ENCODE measurements at regions not wholly inside any gene's neighbourhood (a gene's known extent, or its start where the extent isn't known, plus 50 kb on each side); places are given as distances from the start of the nearest gene placed in this dataset.

DNA sequence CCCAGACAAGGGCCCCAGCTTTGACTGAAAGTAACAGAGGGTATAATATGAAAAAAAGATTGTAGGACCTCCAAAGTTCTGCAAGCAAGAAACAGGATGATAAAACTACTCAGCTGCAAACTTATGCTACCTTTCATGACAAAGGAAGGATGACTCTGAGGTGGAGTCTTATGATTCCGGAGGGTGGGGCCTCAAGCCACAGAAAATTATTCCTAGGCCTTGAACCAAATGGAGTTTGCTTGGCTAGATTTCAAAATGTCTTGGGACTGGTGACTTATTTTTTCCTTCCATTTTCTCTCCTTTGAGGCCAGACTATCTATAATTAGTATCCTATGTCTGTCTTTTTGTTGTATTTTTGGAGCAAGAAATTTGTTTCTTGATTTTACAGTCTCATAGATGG lies 336.4 kb downstream of the LRIG3 start:
- Histone ChIP-seq H3K36me3 (ENCODE audit: control insufficient read depth, insufficient read depth, low read length) (no peaks in the 10 kb centered on the region), H3K4me3 (ENCODE audit: low read depth, low read length) (no peak overlapping the region), H3K27me3 (ENCODE audit: control insufficient read depth, insufficient read depth, low read length) (no peaks in the 10 kb centered on the region)
- ChIA-PET CTCF (interaction anchor here (1.0 kb wide), 1 partner anchor 43 kb away, joined by 3 read pairs; no protein-coding TSS in a partner anchor), POLR2A (no interaction called here)
- DNase-seq (ENCODE audit: low read depth), result no peak
- TF ChIP-seq, protein P1, sequence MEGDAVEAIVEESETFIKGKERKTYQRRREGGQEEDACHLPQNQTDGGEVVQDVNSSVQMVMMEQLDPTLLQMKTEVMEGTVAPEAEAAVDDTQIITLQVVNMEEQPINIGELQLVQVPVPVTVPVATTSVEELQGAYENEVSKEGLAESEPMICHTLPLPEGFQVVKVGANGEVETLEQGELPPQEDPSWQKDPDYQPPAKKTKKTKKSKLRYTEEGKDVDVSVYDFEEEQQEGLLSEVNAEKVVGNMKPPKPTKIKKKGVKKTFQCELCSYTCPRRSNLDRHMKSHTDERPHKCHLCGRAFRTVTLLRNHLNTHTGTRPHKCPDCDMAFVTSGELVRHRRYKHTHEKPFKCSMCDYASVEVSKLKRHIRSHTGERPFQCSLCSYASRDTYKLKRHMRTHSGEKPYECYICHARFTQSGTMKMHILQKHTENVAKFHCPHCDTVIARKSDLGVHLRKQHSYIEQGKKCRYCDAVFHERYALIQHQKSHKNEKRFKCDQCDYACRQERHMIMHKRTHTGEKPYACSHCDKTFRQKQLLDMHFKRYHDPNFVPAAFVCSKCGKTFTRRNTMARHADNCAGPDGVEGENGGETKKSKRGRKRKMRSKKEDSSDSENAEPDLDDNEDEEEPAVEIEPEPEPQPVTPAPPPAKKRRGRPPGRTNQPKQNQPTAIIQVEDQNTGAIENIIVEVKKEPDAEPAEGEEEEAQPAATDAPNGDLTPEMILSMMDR (IDR thresholded peaks at IDR 0.05; ENCODE audit: insufficient read depth, low read depth, low read length), result no peak

- POLR2A ChIA-PET, result no interaction called here
- TF ChIP-seq, protein P1 (IDR thresholded peaks at IDR 0.05; ENCODE audit: insufficient read depth, low read depth, low read length), result no peak
- no peaks in the 10 kb centered on the region for H3K36me3 ChIP-seq (ENCODE audit: control insufficient read depth, insufficient read depth, low read length)
- H3K27me3 ChIP-seq (ENCODE audit: control insufficient read depth, insufficient read depth, low read length), result no peaks in the 10 kb centered on the region
- no peak overlapping the region for H3K4me3 ChIP-seq (ENCODE audit: low read depth, low read length)
- CTCF ChIA-PET, result interaction anchor here (1.0 to 1.6 kb wide), 2 partner anchors 9 to 44 kb away, joined by 3 to 4 read pairs; no protein-coding TSS in a partner anchor
- no peak for DNase-seq (ENCODE audit: low read depth)
Measured at GRCh38 chr12:58584880-58585279, 335.4 kb downstream of the LRIG3 start.

DNA sequence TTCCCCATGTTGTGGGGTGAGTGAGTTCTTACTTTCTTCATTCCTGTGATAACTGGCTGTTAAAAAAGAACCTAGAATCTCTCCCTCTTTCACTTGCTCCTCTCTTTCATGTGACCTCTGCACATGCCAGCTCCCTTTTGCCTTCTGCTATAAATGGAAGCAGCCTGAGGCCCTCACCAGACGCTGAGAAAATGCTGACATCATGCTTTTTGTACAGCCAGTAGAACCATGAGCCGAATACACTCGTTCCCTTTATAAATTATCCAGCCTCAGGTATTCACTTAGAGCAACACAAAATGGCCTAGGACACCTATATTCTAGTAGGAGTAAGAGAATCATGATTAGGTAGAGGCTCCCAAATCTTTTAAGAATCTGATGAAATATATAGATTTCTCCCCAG lies 333.5 kb downstream of the LRIG3 start:
- CTCF ChIA-PET, result interaction anchor here (1.4 kb wide), 1 partner anchor 12 kb away, joined by 3 read pairs; no protein-coding TSS in a partner anchor
- no peak for DNase-seq (ENCODE audit: low read depth)
- POLR2A ChIA-PET, result no interaction called here
- no peaks in the 10 kb centered on the region for H3K27me3 ChIP-seq (ENCODE audit: control insufficient read depth, insufficient read depth, low read length)
- TF ChIP-seq, protein P1 (IDR thresholded peaks at IDR 0.05; ENCODE audit: insufficient read depth, low read depth, low read length), result no peak
- no peaks in the 10 kb centered on the region for H3K36me3 ChIP-seq (ENCODE audit: control insufficient read depth, insufficient read depth, low read length)
- no peak overlapping the region for H3K4me3 ChIP-seq (ENCODE audit: low read depth, low read length)

DNA sequence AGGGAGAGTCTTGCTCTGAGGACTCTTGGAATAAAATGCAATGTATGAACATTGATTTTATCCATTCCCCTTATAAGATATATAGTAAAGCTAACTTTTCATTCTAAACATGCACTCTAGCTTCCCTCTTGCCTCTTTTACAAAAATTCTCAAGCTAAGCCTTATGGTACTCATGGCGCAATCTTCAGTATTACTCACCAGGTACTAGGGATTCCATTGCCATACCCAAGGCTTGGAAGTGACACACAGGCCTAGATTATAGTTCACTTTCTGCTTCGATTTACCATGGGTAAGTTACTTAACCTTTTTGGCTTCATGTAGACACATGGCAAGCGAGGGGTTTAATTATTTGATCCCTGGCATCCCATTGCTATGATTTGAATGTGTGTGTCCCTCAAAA lies 331.5 kb downstream of the LRIG3 start:
- POLR2A ChIA-PET, result no interaction called here
- CTCF ChIA-PET, result interaction anchor here (0.5 to 0.7 kb wide), 2 partner anchors 13 to 25 kb away, joined by 3 read pairs; no protein-coding TSS in a partner anchor
- no peak for DNase-seq (ENCODE audit: low read depth)
- no peak overlapping the region for H3K4me3 ChIP-seq (ENCODE audit: low read depth, low read length)
- H3K27me3 ChIP-seq (ENCODE audit: control insufficient read depth, insufficient read depth, low read length), result no peaks in the 10 kb centered on the region
- no peaks in the 10 kb centered on the region for H3K36me3 ChIP-seq (ENCODE audit: control insufficient read depth, insufficient read depth, low read length)
- TF ChIP-seq, protein P1 (IDR thresholded peaks at IDR 0.05; ENCODE audit: insufficient read depth, low read depth, low read length), result no peak

DNA sequence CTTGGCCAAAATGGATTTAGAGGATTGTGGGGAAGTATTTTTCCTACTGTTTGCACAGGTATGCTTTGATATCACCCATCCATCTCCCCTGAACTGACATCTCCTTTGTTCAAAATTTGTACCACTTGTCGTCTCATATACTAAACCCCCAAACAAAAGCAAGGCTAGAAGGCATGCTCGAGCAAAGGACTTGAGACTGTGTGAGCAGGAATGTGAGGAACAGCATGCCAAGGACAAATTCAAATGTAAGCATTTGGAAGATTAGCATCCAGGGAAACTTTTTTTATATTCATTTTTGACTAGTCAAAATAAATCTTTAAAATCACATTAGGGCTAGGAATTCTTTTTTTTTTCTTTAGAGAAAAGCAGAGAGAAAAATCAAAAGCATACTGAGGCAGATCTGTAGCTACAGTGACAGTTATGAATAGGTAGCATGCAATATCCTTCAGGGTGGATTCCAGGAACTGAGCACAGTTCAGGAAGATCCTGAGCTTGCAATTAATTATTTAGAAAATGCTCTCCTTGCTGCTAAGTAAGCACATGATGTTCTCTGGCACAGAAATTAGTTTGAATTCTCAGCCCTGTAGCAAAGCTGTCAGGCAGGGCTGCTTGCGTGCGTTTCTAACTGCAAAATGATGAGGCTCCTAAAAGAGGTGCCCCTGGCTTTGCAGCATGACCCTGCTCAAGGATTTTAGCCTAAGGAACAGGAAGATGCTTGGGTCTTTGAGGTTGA lies 327.7 kb downstream of the LRIG3 start:
- CTCF ChIA-PET, result no interaction called here
- POLR2A ChIA-PET, result interaction anchor here (0.6 kb wide), 1 partner anchor 52 kb away, joined by 3 read pairs; no protein-coding TSS in a partner anchor
- Histone ChIP-seq H3K36me3 (ENCODE audit: control insufficient read depth, insufficient read depth, low read length) (no peaks in the 10 kb centered on the region), H3K27me3 (ENCODE audit: control insufficient read depth, insufficient read depth, low read length) (no peaks in the 10 kb centered on the region), H3K4me3 (ENCODE audit: low read depth, low read length) (no peak overlapping the region)
- TF ChIP-seq, protein P1 (IDR thresholded peaks at IDR 0.05; ENCODE audit: insufficient read depth, low read depth, low read length), result no peak
- no peak for DNase-seq (ENCODE audit: low read depth)
